ENCODE measurements at regions not wholly inside any gene's neighbourhood (a gene's known extent, or its start where the extent isn't known, plus 50 kb on each side); places are given as distances from the start of the nearest gene placed in this dataset.

DNA sequence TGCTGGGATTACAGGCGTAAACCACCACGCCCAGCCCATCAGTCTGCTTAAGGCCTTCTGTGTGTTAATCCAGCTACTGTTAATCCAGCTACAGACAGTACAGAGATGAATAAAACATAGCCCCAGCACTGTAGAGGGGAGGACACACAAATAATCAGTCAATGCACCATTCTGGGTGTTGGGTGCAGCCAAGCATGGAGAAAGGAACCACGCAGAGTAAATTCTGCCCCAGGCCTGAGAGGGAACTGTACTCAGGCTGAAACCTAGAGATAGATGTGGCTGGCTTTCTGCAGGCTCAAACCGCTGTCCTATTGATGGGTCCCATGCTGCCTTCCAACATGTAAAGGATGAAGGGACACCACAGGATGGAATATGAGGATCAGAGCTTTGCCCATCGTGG, 136.8 kb upstream of the IGSF21 start:
- Histone ChIP-seq H3K23me2 (ENCODE audit: low read depth, low read length) (no peaks in the 10 kb centered on the region; the same call in 1 of the 2 replicates), H3K4me3 (ENCODE audit: extremely low read depth in 1 of 4, insufficient read depth in 2 of 4, low read depth in 3 of 4, low read length in 4 of 4) (no peak overlapping the region), H2BK12ac (ENCODE audit: low read depth, low read length) (no peak overlapping the region), H3K9ac (replicated peaks in 1 of 4; ENCODE audit: extremely low read depth in 1 of 4, low read depth in 3 of 4, low read length in 3 of 4) (no peak overlapping the region), H3K4me2 (ENCODE audit: insufficient read depth in 1 of 2, low read depth in 2 of 2, low read length in 2 of 2) (no peak overlapping the region), H3K9me3 (ENCODE audit: insufficient read depth in 2 of 2, low read depth in 1 of 2, low read length in 1 of 2) (no peaks in the 10 kb centered on the region), H2AFZ (ENCODE audit: low read length) (no peak overlapping the region), H3K27ac (ENCODE audit: low read depth, low read length) (no peak overlapping the region), H3K56ac (replicated peaks; ENCODE audit: insufficient read length, low read depth, low read length) (no peak overlapping the region), H3K4ac (replicated peaks; ENCODE audit: insufficient read length, low read depth, low read length) (no peak overlapping the region), H3K79me2 (ENCODE audit: control insufficient read depth in 1 of 2, insufficient read depth in 2 of 2, low read length in 2 of 2) (no peaks in the 10 kb centered on the region), H3K27me3 (replicated peaks in 1 of 4; ENCODE audit: control insufficient read depth in 3 of 4, extremely low read depth in 1 of 4, insufficient read depth in 3 of 4, low read length in 3 of 4) (0 out of 7 replicates have a peak, but pooled peaks cover 0 to 2% (median 0%) of the 10 kb centered on the region in 4 experiments), H4K5ac (ENCODE audit: insufficient read length, low read depth, low read length) (no peak overlapping the region), H3K23ac (ENCODE audit: insufficient read length) (no peak overlapping the region), H3K14ac (ENCODE audit: insufficient read length) (no peak overlapping the region), H3K4me1 (replicated peaks in 1 of 4; ENCODE audit: control insufficient read depth in 3 of 4, insufficient read depth in 4 of 4, low read length in 3 of 4) (peaks cover 0 to 3% (median 0%) of the 10 kb centered on the region in 4 experiments; a peak in 2 of 7 replicates), H3K18ac (ENCODE audit: extremely low read depth, low read length) (no peak overlapping the region), H4K91ac (replicated peaks; ENCODE audit: insufficient read length, low read length) (no peak overlapping the region), H2AK5ac (ENCODE audit: low read depth, low read length) (no peak overlapping the region), H2BK15ac (ENCODE audit: low read length) (no peak overlapping the region), H2BK20ac (ENCODE audit: low read length) (no peak overlapping the region), H2BK5ac (ENCODE audit: low read depth, low read length) (no peak overlapping the region), H3K79me1 (ENCODE audit: low read depth, low read length) (no peaks in the 10 kb centered on the region), H3K36me3 (ENCODE audit: control insufficient read depth in 2 of 4, insufficient read depth in 4 of 4, low read length in 3 of 4) (no peaks in the 10 kb centered on the region), H4K20me1 (replicated peaks in 1 of 2; ENCODE audit: control insufficient read depth in 1 of 2, insufficient read depth in 2 of 2, low read length in 2 of 2) (no peaks in the 10 kb centered on the region), H2BK120ac (replicated peaks; ENCODE audit: low read depth, low read length) (no peak overlapping the region), H4K8ac (ENCODE audit: extremely low read depth, insufficient read depth, low read length) (no peak overlapping the region)
- TF ChIP-seq JUND (IDR thresholded peaks at IDR 0.05; ENCODE audit: low read length) (no peak), BCL11A (IDR thresholded peaks at IDR 0.05; ENCODE audit: low read depth in 2 of 2, low read length in 2 of 2) (no peak), PHF8 (conservative IDR thresholded peaks at IDR 0.05; ENCODE audit: low read depth, low read length) (no peak), POLR2AphosphoS5 (IDR thresholded peaks at IDR 0.05; ENCODE audit: low read depth, low read length) (no peak), NRF1 (IDR thresholded peaks at IDR 0.05; ENCODE audit: low read depth, low read length) (no peak), YY1 (IDR thresholded peaks at IDR 0.05; ENCODE audit: low read depth, low read length) (no peak), TAF7 (optimal IDR thresholded peaks at IDR 0.05; ENCODE audit: borderline replicate concordance, low read depth, low read length) (no peak)
- TF ChIP-seq, protein P1, sequence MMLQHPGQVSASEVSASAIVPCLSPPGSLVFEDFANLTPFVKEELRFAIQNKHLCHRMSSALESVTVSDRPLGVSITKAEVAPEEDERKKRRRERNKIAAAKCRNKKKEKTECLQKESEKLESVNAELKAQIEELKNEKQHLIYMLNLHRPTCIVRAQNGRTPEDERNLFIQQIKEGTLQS (IDR thresholded peaks at IDR 0.05; ENCODE audit: insufficient read depth, low read depth, low read length): no peak
- DNase-seq (ENCODE audit: low read depth in 1 of 2, low spot score in 2 of 2) (no peak), FAIRE-seq (no peak)
- POLR2A ChIA-PET (ENCODE audit: partially characterized antibody): no interaction called here
- 89% methylated on average over 5 of the region's 5 CpGs; no CpG with 5 or more reads in 1 of the 2 experiments for WGBS, 2 experiments (ENCODE audit: extremely low coverage in 1 of 2, insufficient coverage in 1 of 2, insufficient read length in 1 of 2, insufficient replicate concordance in 2 of 2, low coverage in 1 of 2, low lambda C conversion rate in 2 of 2, missing lambda C conversion rate in 1 of 2)
- CTCF ChIA-PET (ENCODE audit: partially characterized antibody): interaction anchor here (1.0 to 6.0 kb wide), 5 partner anchors 14 to 130 kb away, joined by 3 to 36 read pairs (median 4); no protein-coding TSS in a partner anchor
